GM19463 (cell line): ENCODE measurements at regions not wholly inside any gene's neighbourhood (a gene's known extent, or its start where the extent isn't known, plus 50 kb on each side); places are given as distances from the start of the nearest gene placed in this dataset.
"Not testable (repeated sequence)": the region's sequence is repeated elsewhere in the genome, so short reads cannot be mapped to it uniquely, and the experiment has no call there.

Source experiments
- ATAC-seq: cut with Tn5 transposase; IDR thresholded peaks from one replicate; pipeline ENCODE4 v1.9.1; 2021; ENCODE audit warnings: mild to moderate bottlenecking, moderate library complexity; ENCODE audit not compliant: unreplicated experiment

DNA sequence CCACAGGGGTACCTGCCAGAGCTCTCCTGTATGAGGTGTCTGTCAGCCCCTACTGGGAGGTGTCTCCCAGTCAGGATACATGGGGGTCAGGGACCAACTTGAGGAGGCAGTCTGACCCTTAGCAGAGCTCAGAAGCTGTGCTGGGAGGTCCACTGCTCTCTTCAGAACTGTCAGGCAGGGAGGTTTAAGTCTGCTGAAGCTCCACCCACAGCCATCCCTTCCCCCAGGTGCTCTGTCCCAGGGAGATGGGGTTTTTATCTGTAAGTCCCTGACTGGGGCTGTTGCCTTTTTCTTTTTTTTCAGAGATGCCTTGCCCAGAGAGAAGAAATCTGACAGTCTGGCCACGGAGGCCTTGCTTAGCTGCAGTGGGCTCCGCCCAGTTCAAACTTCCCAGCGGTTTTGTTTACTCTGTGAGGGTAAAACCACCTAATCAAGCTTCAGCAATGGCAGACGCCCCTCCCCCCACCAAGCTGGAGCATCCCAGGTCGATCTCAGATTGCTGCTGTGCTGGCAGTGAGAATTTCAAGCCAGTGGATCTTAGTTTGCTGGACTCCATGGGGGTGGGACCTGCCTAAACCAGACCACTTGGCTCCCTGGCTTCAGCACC is 118.5 kb upstream of the RADX start:
- not testable (repeated sequence) for ATAC-seq

- no peak for ATAC-seq
Observed at GRCh38 chrX:106499473-106499872, 112.3 kb upstream of the RADX start.

DNA sequence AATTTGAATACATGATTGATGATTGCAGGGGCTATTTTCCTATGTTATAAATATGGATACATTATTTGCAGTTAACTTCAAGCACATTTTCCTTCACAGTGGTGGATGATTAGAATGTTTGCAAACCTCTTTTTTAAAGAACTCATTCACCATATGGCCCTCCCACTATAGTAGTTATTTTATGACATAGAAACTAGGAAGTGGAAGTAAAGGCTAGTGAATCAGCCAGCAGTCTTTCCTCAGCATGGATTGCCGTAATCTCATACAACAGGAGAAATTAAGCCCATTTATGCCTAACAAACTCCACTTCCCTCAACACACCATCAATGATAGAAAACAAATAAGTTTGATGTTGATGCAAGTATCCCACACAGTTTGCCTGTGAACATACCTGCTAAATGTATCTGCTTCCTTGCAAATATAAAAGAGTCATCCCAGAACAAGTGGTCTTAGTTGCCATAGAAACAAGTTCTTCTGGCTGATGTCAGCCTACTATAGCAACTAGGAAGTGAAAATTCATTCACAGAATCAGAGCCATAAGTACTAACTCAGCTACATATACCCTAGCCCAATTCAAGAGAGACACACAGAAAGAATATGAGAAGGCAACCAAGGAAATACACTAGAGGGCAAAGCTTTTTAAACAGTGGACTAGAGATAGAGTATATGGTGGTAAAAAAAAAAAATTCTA is 100.9 kb upstream of the RADX start:
- no peak for ATAC-seq
